ENCODE measurements at regions not wholly inside any gene's neighbourhood (a gene's known extent, or its start where the extent isn't known, plus 50 kb on each side); places are given as distances from the start of the nearest gene placed in this dataset.

DNA sequence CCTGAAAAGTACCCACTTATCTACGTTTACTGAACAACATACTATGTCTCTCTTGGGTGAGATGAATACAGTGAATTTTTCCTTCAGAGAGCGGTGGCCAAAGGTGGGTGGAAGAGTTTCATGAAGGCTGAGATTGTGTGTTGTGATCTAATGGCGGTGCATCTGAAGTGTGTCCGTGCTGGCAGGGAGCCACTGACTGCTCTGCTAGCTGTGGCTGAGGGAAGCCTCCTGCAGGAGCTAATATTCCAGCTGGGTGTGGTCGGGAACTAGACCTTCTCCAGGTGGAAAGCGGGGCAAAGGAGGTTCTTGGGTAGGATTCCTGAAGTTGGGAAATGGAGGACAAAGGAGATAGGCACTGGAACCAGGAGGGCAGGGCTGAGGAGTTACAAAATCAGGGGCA lies 69.2 kb upstream of the GRB10 start:
- no peak for TF ChIP-seq CTCF (IDR thresholded peaks at IDR 0.05)
- TF ChIP-seq, protein P1, sequence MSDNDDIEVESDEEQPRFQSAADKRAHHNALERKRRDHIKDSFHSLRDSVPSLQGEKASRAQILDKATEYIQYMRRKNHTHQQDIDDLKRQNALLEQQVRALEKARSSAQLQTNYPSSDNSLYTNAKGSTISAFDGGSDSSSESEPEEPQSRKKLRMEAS (IDR thresholded peaks at IDR 0.05; ENCODE audit: low read depth) = no peak
- no peak for TF ChIP-seq MXI1 (IDR thresholded peaks at IDR 0.05; ENCODE audit: low read depth, low read length)
- TF ChIP-seq EZH2phosphoT487 (IDR thresholded peaks at IDR 0.05; ENCODE audit: borderline replicate concordance, low read depth) = no peak
- TF ChIP-seq EP300 (IDR thresholded peaks at IDR 0.05; ENCODE audit: borderline replicate concordance in 1 of 2, low read depth in 1 of 2, low read length in 1 of 2) = no peak
- TF ChIP-seq, protein P2, sequence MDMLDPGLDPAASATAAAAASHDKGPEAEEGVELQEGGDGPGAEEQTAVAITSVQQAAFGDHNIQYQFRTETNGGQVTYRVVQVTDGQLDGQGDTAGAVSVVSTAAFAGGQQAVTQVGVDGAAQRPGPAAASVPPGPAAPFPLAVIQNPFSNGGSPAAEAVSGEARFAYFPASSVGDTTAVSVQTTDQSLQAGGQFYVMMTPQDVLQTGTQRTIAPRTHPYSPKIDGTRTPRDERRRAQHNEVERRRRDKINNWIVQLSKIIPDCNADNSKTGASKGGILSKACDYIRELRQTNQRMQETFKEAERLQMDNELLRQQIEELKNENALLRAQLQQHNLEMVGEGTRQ (IDR thresholded peaks at IDR 0.05; ENCODE audit: borderline replicate concordance, low read depth, low read length) = no peak
- TF ChIP-seq RFX5 (IDR thresholded peaks at IDR 0.05; ENCODE audit: low read length) = no peak
- no peak for TF ChIP-seq TAF1 (IDR thresholded peaks at IDR 0.05; ENCODE audit: borderline replicate concordance, low read depth, low read length)
- TF ChIP-seq RCOR1 (IDR thresholded peaks at IDR 0.05; ENCODE audit: low read length) = no peak
- no peak for TF ChIP-seq CHD2 (IDR thresholded peaks at IDR 0.05; ENCODE audit: low read length, partially characterized antibody)
- no peak for TF ChIP-seq POLR2AphosphoS5 (IDR thresholded peaks at IDR 0.05; ENCODE audit: low read depth, low read length)
- no peak for TF ChIP-seq YY1 (IDR thresholded peaks at IDR 0.05; ENCODE audit: low read depth)
- TF ChIP-seq, protein P3, sequence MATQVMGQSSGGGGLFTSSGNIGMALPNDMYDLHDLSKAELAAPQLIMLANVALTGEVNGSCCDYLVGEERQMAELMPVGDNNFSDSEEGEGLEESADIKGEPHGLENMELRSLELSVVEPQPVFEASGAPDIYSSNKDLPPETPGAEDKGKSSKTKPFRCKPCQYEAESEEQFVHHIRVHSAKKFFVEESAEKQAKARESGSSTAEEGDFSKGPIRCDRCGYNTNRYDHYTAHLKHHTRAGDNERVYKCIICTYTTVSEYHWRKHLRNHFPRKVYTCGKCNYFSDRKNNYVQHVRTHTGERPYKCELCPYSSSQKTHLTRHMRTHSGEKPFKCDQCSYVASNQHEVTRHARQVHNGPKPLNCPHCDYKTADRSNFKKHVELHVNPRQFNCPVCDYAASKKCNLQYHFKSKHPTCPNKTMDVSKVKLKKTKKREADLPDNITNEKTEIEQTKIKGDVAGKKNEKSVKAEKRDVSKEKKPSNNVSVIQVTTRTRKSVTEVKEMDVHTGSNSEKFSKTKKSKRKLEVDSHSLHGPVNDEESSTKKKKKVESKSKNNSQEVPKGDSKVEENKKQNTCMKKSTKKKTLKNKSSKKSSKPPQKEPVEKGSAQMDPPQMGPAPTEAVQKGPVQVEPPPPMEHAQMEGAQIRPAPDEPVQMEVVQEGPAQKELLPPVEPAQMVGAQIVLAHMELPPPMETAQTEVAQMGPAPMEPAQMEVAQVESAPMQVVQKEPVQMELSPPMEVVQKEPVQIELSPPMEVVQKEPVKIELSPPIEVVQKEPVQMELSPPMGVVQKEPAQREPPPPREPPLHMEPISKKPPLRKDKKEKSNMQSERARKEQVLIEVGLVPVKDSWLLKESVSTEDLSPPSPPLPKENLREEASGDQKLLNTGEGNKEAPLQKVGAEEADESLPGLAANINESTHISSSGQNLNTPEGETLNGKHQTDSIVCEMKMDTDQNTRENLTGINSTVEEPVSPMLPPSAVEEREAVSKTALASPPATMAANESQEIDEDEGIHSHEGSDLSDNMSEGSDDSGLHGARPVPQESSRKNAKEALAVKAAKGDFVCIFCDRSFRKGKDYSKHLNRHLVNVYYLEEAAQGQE (IDR thresholded peaks at IDR 0.05; ENCODE audit: low read depth, low read length) = no peak
- TF ChIP-seq SIN3A (IDR thresholded peaks at IDR 0.05; ENCODE audit: borderline replicate concordance, low read depth, low read length) = no peak

Measured in SK-N-SH (cell line).